DOHH2 (cell line): ENCODE measurements at regions not wholly inside any gene's neighbourhood (a gene's known extent, or its start where the extent isn't known, plus 50 kb on each side); places are given as distances from the start of the nearest gene placed in this dataset.

Experiments
- H3F3A ChIP-seq: fragments of 200-600 bp; sonication (generic), shearing (Covaris generic); 2 replicates; pipeline ENCODE4 v1.6.0; 2016; ENCODE audit warnings: antibody characterized with exemption, mild to moderate bottlenecking; ENCODE audit not compliant: control insufficient read depth, insufficient read depth
- H3K27ac ChIP-seq: fragments of 200-600 bp; sonication (generic); 2 replicates; pipeline ENCODE4 v1.5.1; 2014; ENCODE audit warnings: low read depth, mild to moderate bottlenecking, low read length, moderate library complexity
- H3K27me3 ChIP-seq: fragments of 200-600 bp; sonication (generic); 2 replicates; pipeline ENCODE4 v1.6.1; 2014; ENCODE audit warnings: mild to moderate bottlenecking, low read length, mixed read lengths; ENCODE audit not compliant: control insufficient read depth
- H3K36me3 ChIP-seq: fragments of 200-600 bp; sonication (generic); 2 replicates; pipeline ENCODE4 v1.6.1; 2014; ENCODE audit warnings: mild to moderate bottlenecking, low read length, moderate library complexity, mixed read lengths; ENCODE audit not compliant: control insufficient read depth
- H3K4me1 ChIP-seq: fragments of 200-600 bp; sonication (generic); 2 replicates; pipeline ENCODE4 v1.6.1; 2014; ENCODE audit warnings: mild to moderate bottlenecking, low read length, mixed read lengths; ENCODE audit not compliant: control insufficient read depth
- H3K4me2 ChIP-seq: fragments of 200-600 bp; sonication (generic); 2 replicates; pipeline ENCODE4 v1.6.0; 2014; ENCODE audit warnings: mild to moderate bottlenecking, low read length, moderate library complexity
- H3K4me3 ChIP-seq: fragments of 200-600 bp; sonication (generic); 2 replicates; pipeline ENCODE4 v1.5.1; 2014; ENCODE audit warnings: mild to moderate bottlenecking, low read length, mixed read lengths
- H3K79me2 ChIP-seq: fragments of 200-600 bp; sonication (generic); 2 replicates; pipeline ENCODE4 v1.6.1; 2014; ENCODE audit warnings: mild to moderate bottlenecking, low read length, mixed read lengths; ENCODE audit not compliant: control insufficient read depth
- H3K9me2 ChIP-seq: fragments of 200-600 bp; sonication (generic); replicated peaks from 2 replicates; pipeline ENCODE4 v1.6.1; 2014; ENCODE audit warnings: mild to moderate bottlenecking, low read length, mixed read lengths; ENCODE audit not compliant: control insufficient read depth
- H3K9me3 ChIP-seq: fragments of 200-600 bp; sonication (generic); 2 replicates; pipeline ENCODE4 v1.6.1; 2014; ENCODE audit warnings: antibody characterized with exemption, low read length, mixed read lengths; ENCODE audit not compliant: control insufficient read depth, insufficient read depth
- H4K20me1 ChIP-seq: fragments of 200-600 bp; sonication (generic); 2 replicates; pipeline ENCODE4 v1.6.0; 2014; ENCODE audit warnings: low read depth, mild to moderate bottlenecking, antibody characterized with exemption, low read length, moderate library complexity; ENCODE audit not compliant: control insufficient read depth, insufficient read depth
- EZH2phosphoT487 ChIP-seq: fragments of 200-600 bp; sonication (generic); IDR thresholded peaks from 2 replicates; pipeline ENCODE4 v1.6.1; 2017; ENCODE audit warnings: borderline replicate concordance, mild to moderate bottlenecking, antibody characterized with exemption, low read length, moderate library complexity, mixed read lengths
- TF ChIP-seq, protein P1 (sequence below): fragments of 200-600 bp; sonication (generic); IDR thresholded peaks from one replicate; pipeline ENCODE4 v1.5.1; 2014; ENCODE audit warnings: antibody characterized with exemption, mild to moderate bottlenecking, low read depth, low read length; ENCODE audit not compliant: poor library complexity, severe bottlenecking

GRCh38 chr20:10843146-10843711 lies 169.4 kb upstream of the JAG1 start:
- Histone ChIP-seq H4K20me1 (no peaks in the 10 kb centered on the region), H3K27me3 (no peaks in the 10 kb centered on the region), H3K4me3 (no peak overlapping the region), H3K9me3 (peaks cover 7% of the 10 kb centered on the region; the same call in 1 of the 2 replicates), H3K27ac (no peak overlapping the region), H3K4me1 (no peaks in the 10 kb centered on the region), H3K4me2 (no peak overlapping the region), H3F3A (no peaks in the 10 kb centered on the region), H3K9me2 (no peaks in the 10 kb centered on the region), H3K36me3 (no peaks in the 10 kb centered on the region), H3K79me2 (no peaks in the 10 kb centered on the region)
- TF ChIP-seq EZH2phosphoT487 = no peak
- TF ChIP-seq, protein P1, sequence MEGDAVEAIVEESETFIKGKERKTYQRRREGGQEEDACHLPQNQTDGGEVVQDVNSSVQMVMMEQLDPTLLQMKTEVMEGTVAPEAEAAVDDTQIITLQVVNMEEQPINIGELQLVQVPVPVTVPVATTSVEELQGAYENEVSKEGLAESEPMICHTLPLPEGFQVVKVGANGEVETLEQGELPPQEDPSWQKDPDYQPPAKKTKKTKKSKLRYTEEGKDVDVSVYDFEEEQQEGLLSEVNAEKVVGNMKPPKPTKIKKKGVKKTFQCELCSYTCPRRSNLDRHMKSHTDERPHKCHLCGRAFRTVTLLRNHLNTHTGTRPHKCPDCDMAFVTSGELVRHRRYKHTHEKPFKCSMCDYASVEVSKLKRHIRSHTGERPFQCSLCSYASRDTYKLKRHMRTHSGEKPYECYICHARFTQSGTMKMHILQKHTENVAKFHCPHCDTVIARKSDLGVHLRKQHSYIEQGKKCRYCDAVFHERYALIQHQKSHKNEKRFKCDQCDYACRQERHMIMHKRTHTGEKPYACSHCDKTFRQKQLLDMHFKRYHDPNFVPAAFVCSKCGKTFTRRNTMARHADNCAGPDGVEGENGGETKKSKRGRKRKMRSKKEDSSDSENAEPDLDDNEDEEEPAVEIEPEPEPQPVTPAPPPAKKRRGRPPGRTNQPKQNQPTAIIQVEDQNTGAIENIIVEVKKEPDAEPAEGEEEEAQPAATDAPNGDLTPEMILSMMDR = no peak

- Histone ChIP-seq H3K9me2 (no peaks in the 10 kb centered on the region), H3K27ac (no peak overlapping the region), H3K79me2 (no peaks in the 10 kb centered on the region), H4K20me1 (no peaks in the 10 kb centered on the region), H3K36me3 (no peaks in the 10 kb centered on the region), H3K27me3 (no peaks in the 10 kb centered on the region), H3K4me2 (no peak overlapping the region), H3K9me3 (peaks cover 7% of the 10 kb centered on the region; the same call in 1 of the 2 replicates), H3K4me1 (no peaks in the 10 kb centered on the region), H3F3A (no peaks in the 10 kb centered on the region), H3K4me3 (no peak overlapping the region)
- no peak for TF ChIP-seq EZH2phosphoT487
- TF ChIP-seq, protein P1 = no peak
These were observed 173.0 kb upstream of the JAG1 start for GRCh38 chr20:10846766-10847165.

GRCh38 chr20:10848810-10849370 lies 175.1 kb upstream of the JAG1 start:
- Histone ChIP-seq H4K20me1 (no peaks in the 10 kb centered on the region), H3K27ac (no peak overlapping the region)

More at GRCh38 chr20:10848810-10849370, 175.1 kb upstream of the JAG1 start:
- no peaks in the 10 kb centered on the region for H3F3A ChIP-seq
- no peak overlapping the region for H3K4me3 ChIP-seq
- H3K36me3 ChIP-seq = no peaks in the 10 kb centered on the region
- no peaks in the 10 kb centered on the region for H3K27me3 ChIP-seq
- TF ChIP-seq EZH2phosphoT487 = no peak
- TF ChIP-seq, protein P1 = no peak
- no peaks in the 10 kb centered on the region for H3K79me2 ChIP-seq
- H3K4me1 ChIP-seq = no peaks in the 10 kb centered on the region
- H3K9me2 ChIP-seq = no peaks in the 10 kb centered on the region
- H3K4me2 ChIP-seq = no peak overlapping the region
- H3K9me3 ChIP-seq = no peaks in the 10 kb centered on the region
